HG03460 (cell line): ENCODE measurements at regions not wholly inside any gene's neighbourhood (a gene's known extent, or its start where the extent isn't known, plus 50 kb on each side); places are given as distances from the start of the nearest gene placed in this dataset.
"Not testable (repeated sequence)": the region's sequence is repeated elsewhere in the genome, so short reads cannot be mapped to it uniquely, and the experiment has no call there.

Source experiments
- ATAC-seq: cut with Tn5 transposase; IDR thresholded peaks from one replicate; pipeline ENCODE4 v1.9.1; 2021; ENCODE audit not compliant: unreplicated experiment

DNA sequence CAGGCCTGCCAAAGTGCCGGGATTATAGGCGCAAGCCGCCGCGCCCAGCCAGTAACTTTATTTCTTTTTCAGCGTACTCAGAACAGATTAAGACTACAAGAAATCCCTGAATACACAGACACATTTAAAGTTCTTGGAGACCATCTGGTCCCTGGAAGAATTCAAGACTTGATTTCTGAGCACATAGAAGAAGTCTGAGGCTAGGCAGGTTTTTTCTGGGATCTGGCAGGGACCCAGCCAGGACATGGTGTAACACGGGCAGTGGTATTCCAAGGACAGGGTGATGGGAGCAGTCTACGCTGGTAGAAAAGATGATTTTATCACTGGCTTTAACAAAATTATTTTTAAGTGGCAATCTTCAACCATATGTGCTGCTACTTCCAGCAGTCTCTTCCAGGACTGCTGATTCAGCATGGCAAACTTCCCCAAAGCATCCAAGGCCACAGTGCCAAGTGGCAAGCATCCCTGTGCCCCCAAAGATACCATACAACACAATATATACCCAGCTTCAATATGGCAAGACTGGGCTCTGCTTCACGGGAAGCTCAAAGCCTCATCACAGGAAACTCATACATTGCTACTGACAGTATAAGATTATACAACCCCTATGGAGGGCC, 105.2 kb upstream of the OR5AK2 start:
- no peak for ATAC-seq

DNA sequence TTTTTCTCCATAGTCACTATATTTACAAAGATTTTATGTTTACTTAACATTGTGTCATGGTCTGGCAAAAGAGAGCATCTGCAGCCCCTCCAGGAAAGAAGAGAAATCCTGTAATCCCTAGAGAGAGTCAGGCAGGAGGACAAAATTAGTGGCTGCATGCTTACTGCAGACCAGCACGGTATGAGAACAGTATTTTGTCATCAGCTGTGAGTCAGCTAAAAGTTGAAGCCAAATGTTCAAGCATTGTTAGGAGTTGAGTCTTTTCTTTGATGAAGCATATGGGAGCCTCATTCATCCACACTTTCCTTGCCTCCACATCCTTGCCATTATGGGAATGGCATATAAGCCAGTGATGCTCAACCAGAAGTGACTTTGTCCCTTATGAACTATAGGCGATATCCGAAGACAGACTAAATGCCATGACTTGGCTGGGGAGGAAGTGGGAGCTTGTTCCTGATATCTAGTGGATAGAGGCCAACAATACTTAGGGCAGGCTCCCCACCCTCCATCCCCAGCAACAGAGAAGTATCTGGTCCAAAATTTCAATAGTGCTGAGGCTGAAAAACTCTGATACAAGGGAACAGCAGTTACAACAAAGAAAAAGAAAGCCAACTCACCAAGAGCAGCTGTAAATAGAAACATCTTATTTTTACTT, 112.0 kb upstream of the OR5AK2 start:
- no peak for ATAC-seq

- no peak for ATAC-seq
Observed at GRCh38 chr11:56855217-56855616, 106.7 kb upstream of the OR9G4 start.

DNA sequence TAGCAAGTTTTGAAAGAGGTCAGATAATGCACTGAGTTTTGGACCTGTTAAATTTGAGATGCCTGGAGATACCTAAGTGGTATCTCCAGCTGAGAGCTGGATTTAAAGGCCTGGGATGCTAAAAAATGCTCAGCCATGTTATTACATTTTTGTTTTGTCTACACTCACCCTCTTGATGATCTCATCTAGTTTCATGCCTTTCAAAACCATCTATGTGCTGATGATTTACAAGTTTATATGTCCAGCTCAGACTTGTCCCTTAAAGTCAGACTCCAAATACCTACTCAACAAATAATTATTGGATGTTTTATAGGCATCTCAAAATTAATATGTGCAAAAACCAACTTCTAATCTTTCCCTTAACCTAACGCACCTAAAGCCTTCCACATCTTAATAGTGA, 103.6 kb upstream of the OR9G4 start:
- ATAC-seq = no peak

GRCh38 chr11:56849852-56850251, 101.4 kb upstream of the OR9G4 start:
- ATAC-seq = no peak

- ATAC-seq = no peak
Observed at GRCh38 chr11:56849250-56849649, 100.8 kb upstream of the OR9G4 start.

DNA sequence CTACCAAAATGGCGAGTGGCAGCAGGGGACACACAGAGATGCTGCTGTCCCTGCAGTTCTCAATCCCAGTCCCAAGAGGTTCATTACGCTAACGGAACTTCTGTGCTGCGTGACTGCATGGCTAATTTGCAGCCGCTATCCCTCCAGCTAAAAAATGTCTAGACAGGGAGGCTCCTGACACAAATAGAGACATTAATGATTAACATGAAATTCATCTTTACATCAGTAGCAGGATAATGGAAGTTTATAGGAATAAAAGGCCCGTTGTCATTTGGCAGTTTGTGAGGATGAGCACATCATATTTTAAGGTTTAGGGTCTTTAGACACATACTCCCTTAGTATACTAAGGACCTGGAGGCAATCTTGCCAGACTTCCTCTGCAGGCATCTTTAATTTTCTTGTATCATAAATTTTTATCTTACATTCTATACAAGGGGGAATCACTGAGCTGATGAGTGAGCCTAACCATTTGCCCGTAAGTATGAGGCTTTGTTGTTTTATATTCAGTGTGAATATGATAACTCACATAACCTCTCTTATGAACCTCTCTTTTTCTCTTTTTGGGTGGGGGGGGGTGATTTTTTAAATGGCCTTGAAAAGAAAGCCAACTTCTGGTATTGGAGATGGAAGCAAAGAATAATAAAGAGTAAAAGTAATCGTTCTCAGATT, 99.8 kb upstream of the OR9G4 start:
- ATAC-seq = no peak

- ATAC-seq = no peak
Observed at GRCh38 chr11:56846631-56847576, 98.4 kb upstream of the OR9G4 start.

DNA sequence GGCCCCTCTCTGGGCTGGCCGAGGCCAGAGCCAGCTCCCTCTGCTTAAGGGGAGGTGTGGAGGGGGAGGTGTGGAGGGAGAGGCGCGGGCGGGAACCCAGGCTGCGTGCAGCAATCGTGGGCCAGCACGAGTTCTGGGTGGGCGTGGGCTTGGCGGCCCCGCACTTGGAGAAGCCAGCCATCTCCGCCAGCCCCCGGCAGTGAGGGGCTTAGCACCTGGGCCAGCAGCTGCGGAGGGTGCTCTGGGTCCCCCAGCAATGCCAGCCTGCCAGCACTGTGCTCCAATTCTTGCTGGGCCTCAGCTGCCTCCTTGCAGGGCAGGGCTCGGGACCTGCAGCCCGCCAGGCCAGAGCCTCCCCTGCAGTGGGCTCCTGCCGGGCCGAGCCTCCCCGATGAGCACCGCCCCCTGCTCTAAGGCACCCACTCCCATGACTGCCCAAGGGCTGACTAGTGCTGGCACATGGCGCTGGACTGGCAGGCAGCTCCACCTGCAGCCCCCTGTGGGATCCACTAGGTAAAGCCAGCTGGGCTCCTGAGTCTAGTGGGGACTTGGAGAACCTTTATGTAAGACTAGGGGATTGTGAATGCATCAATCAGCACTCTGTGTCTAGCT, 96.7 kb upstream of the OR9G4 start:
- ATAC-seq = no peak

DNA sequence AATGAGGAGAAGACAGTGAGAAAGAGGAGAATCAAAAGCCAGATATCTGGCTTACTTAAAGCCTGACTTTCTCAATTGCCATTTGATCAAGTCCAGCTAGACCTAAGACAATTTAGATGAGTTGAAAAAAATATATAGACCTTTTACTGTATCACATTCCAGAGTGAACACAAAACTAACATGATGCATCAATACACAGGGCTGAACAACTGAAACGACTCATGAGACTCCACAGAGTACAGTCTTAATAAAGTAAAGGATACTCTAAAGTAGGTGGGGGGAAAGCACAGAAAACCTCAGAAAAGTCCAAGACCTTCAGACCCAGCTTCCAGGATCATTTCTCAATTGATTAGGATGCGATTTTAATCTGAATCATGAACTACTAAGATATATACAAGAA, 95.3 kb upstream of the OR9G4 start:
- ATAC-seq = no peak

DNA sequence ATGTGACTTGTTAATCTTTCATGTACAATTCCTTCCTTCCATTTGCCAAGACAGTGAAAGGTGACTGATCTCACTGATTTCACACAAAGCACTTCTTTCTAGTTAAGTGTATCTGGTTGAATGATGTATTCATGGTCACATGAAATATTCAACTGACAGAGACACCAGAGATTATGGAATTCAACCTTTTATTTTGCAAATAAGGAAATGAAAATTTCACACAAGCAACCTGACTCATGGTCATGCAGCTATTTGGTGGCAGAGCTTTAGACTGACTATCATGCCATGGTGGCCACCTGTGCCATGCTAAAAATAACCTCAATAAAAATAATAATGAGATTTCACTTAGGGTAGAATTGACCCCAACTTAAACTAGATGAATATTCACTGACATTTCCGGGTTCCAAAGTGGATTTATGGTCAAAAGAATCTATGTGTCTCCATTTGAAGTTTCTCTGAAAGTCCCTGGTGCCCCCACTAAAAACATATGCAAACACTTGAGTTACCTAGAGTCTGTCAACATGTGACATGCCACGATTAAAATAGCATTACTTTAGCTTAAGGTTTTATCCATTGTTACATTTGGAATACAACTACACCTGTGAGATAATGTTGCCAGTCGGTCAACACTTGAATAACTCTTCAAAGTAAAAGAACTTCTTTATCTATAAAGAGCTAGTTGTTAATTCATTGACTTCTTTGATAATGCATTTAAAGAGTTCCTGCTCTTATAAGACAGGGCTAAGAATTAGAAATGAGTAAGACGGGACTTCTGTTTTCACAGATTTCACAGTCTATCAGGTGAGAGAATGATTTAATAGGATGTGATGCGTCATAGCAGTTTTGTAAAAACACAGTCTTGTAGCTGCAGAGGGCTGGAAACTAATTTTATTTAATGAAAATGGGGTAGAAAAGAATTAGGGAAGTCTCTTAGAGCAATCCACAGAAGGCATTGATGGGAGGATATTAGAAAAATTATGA, 94.6 kb upstream of the OR9G4 start:
- no peak for ATAC-seq

DNA sequence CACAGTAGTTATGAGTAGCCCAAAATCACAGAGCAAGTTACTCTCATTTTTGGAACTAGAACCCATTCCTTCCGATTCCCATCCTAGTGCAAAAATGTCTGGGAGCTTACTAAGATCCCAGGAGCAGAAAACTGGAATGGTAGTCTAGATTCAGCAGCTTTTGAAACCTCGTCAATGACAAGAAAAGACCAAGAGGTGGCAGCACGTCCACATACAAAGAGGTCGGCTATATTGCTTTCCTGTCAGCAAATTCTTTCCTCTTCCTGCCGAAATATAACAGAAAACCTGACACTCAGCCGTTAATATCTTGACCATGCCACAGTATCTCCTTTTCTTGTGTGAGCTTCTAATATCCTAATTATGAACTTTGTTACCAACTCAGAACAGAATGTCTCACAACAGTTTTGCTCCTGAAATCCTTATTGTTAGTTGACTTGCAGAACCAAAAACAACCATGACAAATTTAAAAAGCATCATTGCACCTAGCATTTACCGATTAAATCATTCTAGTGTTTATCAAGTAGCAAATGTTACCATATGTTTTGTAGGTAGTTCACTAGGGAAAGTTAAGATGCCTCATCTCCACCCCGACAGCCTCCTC, 92.8 kb upstream of the OR9G4 start:
- ATAC-seq = no peak

DNA sequence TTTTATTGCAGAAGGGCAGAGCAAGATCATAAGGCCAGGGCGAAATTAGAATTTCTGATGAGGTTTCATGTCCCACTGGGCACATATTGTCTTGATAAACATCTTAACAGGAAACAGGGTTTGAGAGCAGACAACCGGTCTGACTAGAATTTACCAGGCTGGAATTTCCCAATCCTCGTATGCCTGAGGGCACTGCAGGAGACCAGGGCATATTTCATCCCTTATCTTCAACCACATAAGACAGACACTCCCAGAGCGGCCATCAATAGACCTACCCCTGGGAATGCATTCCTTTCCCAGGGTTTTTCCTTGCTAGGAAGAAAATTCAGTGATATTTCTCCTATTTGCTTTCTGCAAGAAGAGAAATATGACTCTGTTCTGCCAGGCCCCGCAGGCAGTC, 78.9 kb upstream of the OR9G4 start:
- ATAC-seq = not testable (repeated sequence)

- no peak for ATAC-seq
Observed at GRCh38 chr11:56819916-56820315, 71.4 kb upstream of the OR9G4 start.

- ATAC-seq = no peak
Observed at GRCh38 chr11:56817661-56818060, 69.2 kb upstream of the OR9G4 start.

DNA sequence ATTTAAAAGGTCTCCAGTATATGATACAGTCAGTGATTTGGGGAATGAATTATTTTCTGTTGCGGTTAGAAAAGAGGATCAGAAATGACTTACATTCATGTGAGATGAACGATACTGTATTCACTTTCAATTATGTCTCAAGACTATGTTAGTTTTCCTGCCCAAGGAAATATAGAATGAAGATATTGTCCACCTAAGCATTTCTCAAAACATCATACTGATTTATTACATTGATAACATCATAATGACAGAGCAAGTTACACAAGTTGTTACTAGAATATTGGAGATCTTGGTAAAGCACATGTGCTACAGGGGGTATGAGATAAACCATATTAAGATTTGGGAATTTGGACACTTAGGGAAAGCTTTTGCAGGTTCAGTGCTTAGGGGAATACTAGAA, 67.8 kb upstream of the OR9G4 start:
- ATAC-seq = no peak

- ATAC-seq = no peak
Observed at GRCh38 chr11:56808326-56808725, 59.8 kb upstream of the OR9G4 start.

- no peak for ATAC-seq
Observed at GRCh38 chr11:56799691-56800210, 51.3 kb upstream of the OR9G4 start.
